C4-2B (cell line): ENCODE measurements at regions not wholly inside any gene's neighbourhood (a gene's known extent, or its start where the extent isn't known, plus 50 kb on each side); places are given as distances from the start of the nearest gene placed in this dataset.

Experiments used
- CTCF ChIP-seq: fragments of 450-650 bp; conservative IDR thresholded peaks from 2 replicates; pipeline ENCODE4 v1.5.1; 2017; ENCODE audit warnings: mild to moderate bottlenecking
- ZFX ChIP-seq: fragments of 450-650 bp; IDR thresholded peaks from 2 replicates; pipeline ENCODE4 v1.6.1; 2017

GRCh38 chr20:11379257-11380011 is 538.3 kb upstream of the BTBD3 start:
- TF ChIP-seq CTCF (no peak), ZFX (no peak)
